HG03521 (cell line): ENCODE measurements at regions not wholly inside any gene's neighbourhood (a gene's known extent, or its start where the extent isn't known, plus 50 kb on each side); places are given as distances from the start of the nearest gene placed in this dataset.

Experiments
- ATAC-seq: cut with Tn5 transposase; IDR thresholded peaks from one replicate; pipeline ENCODE4 v1.9.1; 2021; ENCODE audit warnings: mild to moderate bottlenecking, moderate library complexity; ENCODE audit not compliant: unreplicated experiment

- ATAC-seq = no peak
Observed at GRCh38 chr1:83689921-83690868, 308.7 kb downstream of the TTLL7 start.

- ATAC-seq = no peak
Observed at GRCh38 chr1:83682132-83682531, 316.8 kb downstream of the TTLL7 start.

GRCh38 chr1:83676106-83676505, 322.8 kb downstream of the TTLL7 start:
- ATAC-seq = no peak

- ATAC-seq = no peak
Observed at GRCh38 chr1:83673312-83673711, 325.6 kb downstream of the TTLL7 start.

- no peak for ATAC-seq
Observed at GRCh38 chr1:83671586-83671985, 327.3 kb downstream of the TTLL7 start.

- no peak for ATAC-seq
Observed at GRCh38 chr1:83670909-83671565, 327.9 kb downstream of the TTLL7 start.

DNA sequence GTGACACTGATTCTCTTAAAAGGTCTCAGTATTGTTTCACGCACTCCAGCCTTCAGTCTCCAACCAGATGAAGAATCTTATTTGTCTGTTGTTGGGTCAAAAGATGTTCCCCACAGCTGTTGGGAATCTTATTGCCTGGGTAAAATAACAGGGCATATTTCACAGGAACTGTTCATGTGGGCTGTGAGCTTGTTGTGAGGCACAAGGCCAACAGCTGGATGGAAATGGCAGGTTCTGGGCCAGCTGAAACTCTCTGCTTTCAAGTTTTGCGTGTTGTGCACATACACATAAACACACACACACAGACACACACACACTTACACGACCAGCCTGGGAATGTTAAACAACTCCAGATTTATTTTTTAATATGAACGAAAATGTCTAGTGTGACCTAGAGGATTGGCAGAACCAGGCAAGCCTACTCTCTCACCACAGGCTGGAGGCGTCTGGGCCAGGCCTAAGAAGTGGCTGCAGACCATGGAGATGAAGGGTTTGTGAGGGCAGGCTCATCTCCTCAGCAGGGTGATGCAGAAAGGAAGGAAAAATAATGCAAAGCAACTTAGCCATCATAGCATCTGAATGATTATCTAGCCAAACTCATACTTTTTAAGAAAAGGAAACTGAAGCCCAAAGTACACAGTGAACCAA, 357.0 kb downstream of the TTLL7 start:
- ATAC-seq = no peak

- no peak for ATAC-seq
Observed at GRCh38 chr1:83641206-83641658, 357.7 kb downstream of the TTLL7 start.

DNA sequence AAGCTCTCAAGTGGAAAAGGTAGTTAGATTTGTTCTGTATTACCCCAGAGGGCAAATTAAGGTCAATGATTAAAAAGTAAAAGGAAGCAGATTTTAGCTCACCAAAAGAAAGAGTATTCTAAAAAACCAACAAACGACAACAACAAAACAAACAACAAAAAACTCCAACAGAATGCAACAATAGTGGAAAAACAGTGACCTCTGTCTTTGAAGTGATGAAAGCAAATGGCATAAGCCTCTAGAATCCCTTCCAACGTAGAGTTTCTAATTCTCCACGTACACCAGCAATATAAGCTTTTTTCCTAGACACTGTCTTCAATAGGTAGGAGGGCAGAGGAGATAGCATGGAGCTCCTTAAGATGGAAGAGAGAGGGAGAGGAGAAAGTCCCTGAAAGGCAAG, 359.1 kb downstream of the TTLL7 start:
- no peak for ATAC-seq

GRCh38 chr1:83637586-83637985, 361.3 kb downstream of the TTLL7 start:
- ATAC-seq = no peak

- no peak for ATAC-seq
Observed at GRCh38 chr1:83637009-83637408, 361.9 kb downstream of the TTLL7 start.

DNA sequence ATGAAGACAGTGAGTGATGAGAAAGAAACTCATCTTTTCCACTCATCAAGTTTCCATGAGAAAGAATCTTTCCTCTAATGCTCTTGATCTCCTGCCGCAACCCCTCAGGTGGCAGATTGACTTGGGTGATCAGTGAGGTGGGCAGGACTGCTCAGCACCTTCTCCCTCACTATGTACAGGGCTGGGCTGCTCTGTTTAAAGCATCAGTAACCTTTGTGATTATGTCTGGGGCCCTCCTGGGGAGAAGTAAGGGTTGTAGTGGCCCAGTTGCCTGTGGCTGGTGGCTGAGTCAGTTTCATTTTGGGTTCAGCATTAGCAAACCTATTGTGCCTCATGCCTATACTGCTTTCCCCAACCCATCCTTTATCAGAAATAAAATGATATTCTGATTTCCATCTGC, 366.0 kb downstream of the TTLL7 start:
- no peak for ATAC-seq

- ATAC-seq = no peak
Observed at GRCh38 chr1:83631851-83632250, 367.1 kb downstream of the TTLL7 start.

DNA sequence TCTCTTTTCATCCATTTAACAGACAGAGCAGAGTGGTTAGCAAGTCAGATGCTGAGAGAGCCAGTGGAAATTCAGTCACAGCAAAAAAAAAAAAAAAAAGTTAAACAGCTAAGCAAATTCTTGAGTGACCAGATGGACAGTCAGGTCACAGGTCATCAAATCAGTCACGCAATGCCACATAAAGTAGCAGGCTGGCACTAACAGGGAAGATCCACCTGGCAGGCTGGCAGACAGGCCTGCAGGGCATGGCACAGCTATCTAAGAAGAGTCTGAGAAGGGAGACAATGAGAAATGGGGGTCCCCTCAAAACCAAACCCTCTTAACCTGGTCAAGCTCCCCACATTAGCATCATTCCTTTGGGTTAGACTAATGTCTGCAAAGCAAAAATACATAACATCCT, 371.9 kb downstream of the TTLL7 start:
- ATAC-seq = no peak

- no peak for ATAC-seq
Observed at GRCh38 chr1:83626603-83627002, 372.3 kb downstream of the TTLL7 start.

- ATAC-seq = no peak
Observed at GRCh38 chr1:83625646-83626045, 373.3 kb downstream of the TTLL7 start.

GRCh38 chr1:83620016-83620415, 378.9 kb downstream of the TTLL7 start:
- no peak for ATAC-seq

DNA sequence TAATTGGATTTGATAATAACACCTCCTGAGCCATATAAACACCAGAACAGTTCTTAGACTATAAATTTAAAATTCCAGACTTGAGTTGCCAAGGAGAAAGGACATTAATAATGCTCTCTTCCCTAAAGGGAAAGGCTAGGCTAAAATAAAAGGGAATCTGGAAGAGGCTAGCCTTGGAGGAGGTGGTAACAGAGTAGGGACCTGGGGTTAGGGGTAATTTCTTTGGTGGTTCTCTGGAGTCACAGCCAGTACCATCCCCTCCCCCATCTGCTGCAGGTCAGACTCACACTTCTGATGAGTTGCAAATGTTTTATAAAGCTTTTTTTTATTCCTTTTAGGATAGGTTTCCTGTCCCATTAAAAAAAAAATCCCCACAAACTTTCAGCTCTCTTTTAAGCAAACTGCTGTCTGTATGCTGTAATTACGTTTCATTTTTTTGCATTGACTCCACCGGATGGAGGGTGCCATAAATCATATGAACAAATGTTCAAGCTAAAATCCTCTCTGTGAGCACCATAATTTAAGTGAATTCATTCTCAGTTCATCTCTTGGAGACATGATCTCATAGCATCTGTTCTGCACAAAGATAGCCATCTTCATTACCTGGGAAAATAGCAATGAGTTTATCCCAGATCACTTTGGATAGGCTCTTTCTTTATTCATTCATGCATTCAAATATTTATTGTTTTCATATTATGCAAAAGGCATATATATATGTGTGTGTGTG, 379.6 kb downstream of the TTLL7 start:
- no peak for ATAC-seq

GRCh38 chr1:83617883-83618282, 381.0 kb downstream of the TTLL7 start:
- ATAC-seq = no peak

- ATAC-seq = no peak
Observed at GRCh38 chr1:83615370-83615769, 383.6 kb downstream of the TTLL7 start.

- no peak for ATAC-seq
Observed at GRCh38 chr1:83606416-83606955, 392.4 kb downstream of the TTLL7 start.
